ENCODE measurements at regions not wholly inside any gene's neighbourhood (a gene's known extent, or its start where the extent isn't known, plus 50 kb on each side); places are given as distances from the start of the nearest gene placed in this dataset.

DNA sequence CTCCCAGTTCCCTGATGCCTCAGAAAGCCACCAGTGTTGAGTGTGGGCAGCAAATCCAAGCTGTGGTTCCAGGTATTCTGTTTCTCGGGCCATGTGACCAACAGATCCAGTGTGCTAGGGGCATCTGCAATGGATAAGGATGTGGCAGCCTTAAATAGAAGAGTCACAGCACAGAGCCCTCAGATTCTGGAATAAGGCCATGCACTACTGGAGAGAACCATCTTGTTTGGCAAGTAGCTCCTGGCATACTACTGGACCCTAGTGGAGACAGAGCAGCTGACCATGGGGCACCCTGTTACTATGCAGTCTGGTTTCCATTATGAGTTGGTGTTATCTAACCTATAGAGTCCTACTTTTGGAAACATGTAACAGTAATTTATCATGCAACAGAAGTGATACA lies 53.3 kb upstream of the ZBTB7C start:
- H3K9me3 ChIP-seq (ENCODE audit: control insufficient read depth, insufficient read depth, low read length), result no peaks in the 10 kb centered on the region
- no peak overlapping the region for H3K4me3 ChIP-seq (ENCODE audit: low read length)
- H3K79me2 ChIP-seq (ENCODE audit: control insufficient read depth, low read length), result no peaks in the 10 kb centered on the region
- H3K27me3 ChIP-seq (ENCODE audit: control insufficient read depth, low read length), result peaks cover 8% of the 10 kb centered on the region; the same call in 1 of the 2 replicates
- H3K9me2 ChIP-seq (replicated peaks; ENCODE audit: control insufficient read depth, low read length), result no peaks in the 10 kb centered on the region
- H4K20me1 ChIP-seq (ENCODE audit: control insufficient read depth, insufficient read depth, low read depth, low read length), result no peaks in the 10 kb centered on the region
- H3K27ac ChIP-seq (ENCODE audit: low read depth, low read length), result no peak overlapping the region
- H3K4me2 ChIP-seq (ENCODE audit: low read length), result no peak overlapping the region
- H3K36me3 ChIP-seq (ENCODE audit: control insufficient read depth, low read length), result no peaks in the 10 kb centered on the region
- H3F3A ChIP-seq (ENCODE audit: control insufficient read depth, insufficient read depth), result no peaks in the 10 kb centered on the region
- no peak for TF ChIP-seq CTCF (IDR thresholded peaks at IDR 0.05; ENCODE audit: low read depth, low read length, poor library complexity, severe bottlenecking)
- TF ChIP-seq EZH2phosphoT487 (IDR thresholded peaks at IDR 0.05; ENCODE audit: borderline replicate concordance, low read length), result no peak
- H3K4me1 ChIP-seq (ENCODE audit: control insufficient read depth, low read length), result no peaks in the 10 kb centered on the region

GRCh38 chr18:48460929-48461583 lies 51.9 kb upstream of the ZBTB7C start:
- Histone ChIP-seq H3K4me2 (ENCODE audit: low read length) (no peak overlapping the region), H3K9me3 (ENCODE audit: control insufficient read depth, insufficient read depth, low read length) (no peaks in the 10 kb centered on the region), H3F3A (ENCODE audit: control insufficient read depth, insufficient read depth) (no peaks in the 10 kb centered on the region), H3K4me1 (ENCODE audit: control insufficient read depth, low read length) (no peaks in the 10 kb centered on the region), H3K79me2 (ENCODE audit: control insufficient read depth, low read length) (no peaks in the 10 kb centered on the region), H3K4me3 (ENCODE audit: low read length) (no peak overlapping the region), H4K20me1 (ENCODE audit: control insufficient read depth, insufficient read depth, low read depth, low read length) (no peaks in the 10 kb centered on the region), H3K27ac (ENCODE audit: low read depth, low read length) (no peak overlapping the region), H3K9me2 (replicated peaks; ENCODE audit: control insufficient read depth, low read length) (no peaks in the 10 kb centered on the region), H3K36me3 (ENCODE audit: control insufficient read depth, low read length) (no peaks in the 10 kb centered on the region), H3K27me3 (ENCODE audit: control insufficient read depth, low read length) (peaks cover 6% of the 10 kb centered on the region; the same call in 1 of the 2 replicates)
- TF ChIP-seq EZH2phosphoT487 (IDR thresholded peaks at IDR 0.05; ENCODE audit: borderline replicate concordance, low read length), result no peak
- no peak for TF ChIP-seq CTCF (IDR thresholded peaks at IDR 0.05; ENCODE audit: low read depth, low read length, poor library complexity, severe bottlenecking)

GRCh38 chr18:48459465-48459864 lies 50.3 kb upstream of the ZBTB7C start:
- H3K9me3 ChIP-seq (ENCODE audit: control insufficient read depth, insufficient read depth, low read length), result no peaks in the 10 kb centered on the region
- no peak overlapping the region for H3K27ac ChIP-seq (ENCODE audit: low read depth, low read length)
- H3K36me3 ChIP-seq (ENCODE audit: control insufficient read depth, low read length), result no peaks in the 10 kb centered on the region
- H3K4me3 ChIP-seq (ENCODE audit: low read length), result no peak overlapping the region
- TF ChIP-seq EZH2phosphoT487 (IDR thresholded peaks at IDR 0.05; ENCODE audit: borderline replicate concordance, low read length) (no peak), CTCF (IDR thresholded peaks at IDR 0.05; ENCODE audit: low read depth, low read length, poor library complexity, severe bottlenecking) (no peak)
- H3K4me2 ChIP-seq (ENCODE audit: low read length), result no peak overlapping the region
- no peaks in the 10 kb centered on the region for H3K4me1 ChIP-seq (ENCODE audit: control insufficient read depth, low read length)
- H3K27me3 ChIP-seq (ENCODE audit: control insufficient read depth, low read length), result peaks cover 19% of the 10 kb centered on the region
- no peaks in the 10 kb centered on the region for H3K79me2 ChIP-seq (ENCODE audit: control insufficient read depth, low read length)
- H4K20me1 ChIP-seq (ENCODE audit: control insufficient read depth, insufficient read depth, low read depth, low read length), result no peaks in the 10 kb centered on the region
- no peaks in the 10 kb centered on the region for H3K9me2 ChIP-seq (replicated peaks; ENCODE audit: control insufficient read depth, low read length)
- H3F3A ChIP-seq (ENCODE audit: control insufficient read depth, insufficient read depth), result no peaks in the 10 kb centered on the region

All from DOHH2 (cell line).